Ishikawa (cell line): ENCODE measurements at regions not wholly inside any gene's neighbourhood (a gene's known extent, or its start where the extent isn't known, plus 50 kb on each side); places are given as distances from the start of the nearest gene placed in this dataset.

Experiments used
- CEBPB ChIP-seq: IDR thresholded peaks from 2 replicates; pipeline ENCODE4 v1.6.1; 2012
- CREB1 ChIP-seq: IDR thresholded peaks from 2 replicates; pipeline ENCODE4 v1.6.1; 2012; ENCODE audit warnings: low read depth
- EGR1 ChIP-seq: IDR thresholded peaks from 2 replicates; pipeline ENCODE4 v1.6.1; 2012
- EP300 ChIP-seq: IDR thresholded peaks from 2 replicates; pipeline ENCODE4 v1.6.1; 2012; ENCODE audit warnings: borderline replicate concordance
- FOXM1 ChIP-seq: IDR thresholded peaks from 2 replicates; pipeline ENCODE4 v1.6.1; 2012; ENCODE audit warnings: low read depth, borderline replicate concordance
- MAX ChIP-seq: IDR thresholded peaks from 2 replicates; pipeline ENCODE4 v1.6.1; 2012
- NFIC ChIP-seq: IDR thresholded peaks from 2 replicates; pipeline ENCODE4 v1.6.1; 2012
- RAD21 ChIP-seq: IDR thresholded peaks from 2 replicates; pipeline ENCODE4 v1.6.1; 2012; ENCODE audit warnings: low read depth
- REST ChIP-seq: IDR thresholded peaks from 2 replicates; pipeline ENCODE4 v1.6.1; 2012; ENCODE audit warnings: low read depth, mild to moderate bottlenecking
- TAF1 ChIP-seq: IDR thresholded peaks from 2 replicates; pipeline ENCODE4 v1.6.1; 2012; ENCODE audit warnings: low read depth, mild to moderate bottlenecking
- TCF12 ChIP-seq: IDR thresholded peaks from 2 replicates; pipeline ENCODE4 v1.6.1; 2012; ENCODE audit warnings: low read depth
- TEAD4 ChIP-seq: IDR thresholded peaks from 2 replicates; pipeline ENCODE4 v1.6.1; 2012
- USF1 ChIP-seq: IDR thresholded peaks from 2 replicates; pipeline ENCODE4 v1.6.1; 2012
- YY1 ChIP-seq: IDR thresholded peaks from 2 replicates; pipeline ENCODE4 v1.6.1; 2012; ENCODE audit warnings: low read depth
- ZBTB7A ChIP-seq: IDR thresholded peaks from 2 replicates; pipeline ENCODE4 v1.6.1; 2012; ENCODE audit warnings: low read depth

GRCh38 chr21:22710721-22711120 is 1712.5 kb downstream of the NCAM2 start:
- TF ChIP-seq NFIC: no peak
- no peak for TF ChIP-seq CREB1
- no peak for TF ChIP-seq CEBPB
- no peak for TF ChIP-seq REST
- TF ChIP-seq YY1: no peak
- TF ChIP-seq ZBTB7A: no peak
- no peak for TF ChIP-seq EP300
- TF ChIP-seq TAF1: no peak
- TF ChIP-seq TCF12: no peak
- TF ChIP-seq RAD21: no peak
- no peak for TF ChIP-seq MAX
- no peak for TF ChIP-seq USF1
- TF ChIP-seq EGR1: no peak
- no peak for TF ChIP-seq FOXM1
- no peak for TF ChIP-seq TEAD4

GRCh38 chr21:22711636-22712035 is 1713.4 kb downstream of the NCAM2 start:
- TF ChIP-seq CEBPB: no peak
- no peak for TF ChIP-seq CREB1
- TF ChIP-seq NFIC: no peak

GRCh38 chr21:22725436-22725835 is 1727.2 kb downstream of the NCAM2 start:
- TF ChIP-seq EGR1 (no peak), REST (no peak), RAD21 (no peak), EP300 (no peak), USF1 (no peak), TEAD4 (no peak), YY1 (no peak), NFIC (no peak), TCF12 (no peak), FOXM1 (no peak), ZBTB7A (no peak)

- TF ChIP-seq CEBPB (no peak), RAD21 (no peak), CREB1 (no peak), NFIC (no peak), TAF1 (no peak), TCF12 (no peak), EP300 (no peak), TEAD4 (no peak), EGR1 (no peak), FOXM1 (no peak), ZBTB7A (no peak), YY1 (no peak), REST (no peak), MAX (no peak)
Observed at GRCh38 chr21:22728091-22728490, 1729.9 kb downstream of the NCAM2 start.

GRCh38 chr21:22743085-22743484 is 1744.9 kb downstream of the NCAM2 start:
- TF ChIP-seq TAF1 (no peak), TCF12 (no peak), EGR1 (no peak), ZBTB7A (no peak), USF1 (no peak), NFIC (no peak), CREB1 (no peak), YY1 (no peak), EP300 (no peak), FOXM1 (no peak), RAD21 (no peak), MAX (no peak), TEAD4 (no peak), REST (no peak), CEBPB (no peak)
